OCI-LY7 (cell line): ENCODE measurements at regions not wholly inside any gene's neighbourhood (a gene's known extent, or its start where the extent isn't known, plus 50 kb on each side); places are given as distances from the start of the nearest gene placed in this dataset.

ENCODE experiments used
- CTCF ChIP-seq: fragments of 200-600 bp; sonication (generic); conservative IDR thresholded peaks from 2 replicates; pipeline ENCODE4 v1.5.1; 2014; ENCODE audit warnings: mild to moderate bottlenecking, antibody characterized with exemption, low read length, moderate library complexity, mixed read lengths
- EZH2phosphoT487 ChIP-seq: fragments of 200-600 bp; sonication (generic); IDR thresholded peaks from 2 replicates; pipeline ENCODE4 v1.6.1; 2018; ENCODE audit warnings: low read depth, borderline replicate concordance, mild to moderate bottlenecking, mixed run types, antibody characterized with exemption, low read length, moderate library complexity, mixed read lengths

- TF ChIP-seq CTCF (no peak), EZH2phosphoT487 (no peak)
Measured at GRCh38 chr2:81549646-81550045, 1245.1 kb upstream of the LRRTM1 start.
